GM04504 (cell line): ENCODE measurements at regions not wholly inside any gene's neighbourhood (a gene's known extent, or its start where the extent isn't known, plus 50 kb on each side); places are given as distances from the start of the nearest gene placed in this dataset.
A peak's percentile ranks its signal among the peaks of the same experiment; 100 is the strongest.
"Not testable (repeated sequence)": the region's sequence is repeated elsewhere in the genome, so short reads cannot be mapped to it uniquely, and the experiment has no call there.

Source experiments
- DNase-seq: peaks from one replicate; pipeline ENCODE4 v3.0.0-alpha.2; 2012; ENCODE audit warnings: low read depth

DNA sequence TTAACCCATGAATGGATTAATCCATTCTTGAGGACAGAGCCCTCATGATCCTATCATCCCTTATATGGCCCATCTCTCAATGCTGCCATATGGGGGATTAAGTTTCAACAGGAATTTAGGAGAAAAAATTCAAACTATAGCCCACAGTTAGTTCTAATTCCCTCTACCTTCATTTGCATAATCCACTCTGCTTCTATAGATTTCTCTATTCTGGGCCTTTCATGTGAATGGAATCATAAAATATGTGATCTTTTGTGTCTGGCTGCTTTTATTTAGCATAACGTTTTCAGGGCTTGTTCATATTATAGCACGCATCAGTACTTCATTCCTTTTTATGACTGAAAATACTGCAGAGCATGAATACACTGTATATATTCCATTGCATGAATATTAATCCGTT, 55.4 kb downstream of the CTSL start:
- no peak for DNase-seq

DNA sequence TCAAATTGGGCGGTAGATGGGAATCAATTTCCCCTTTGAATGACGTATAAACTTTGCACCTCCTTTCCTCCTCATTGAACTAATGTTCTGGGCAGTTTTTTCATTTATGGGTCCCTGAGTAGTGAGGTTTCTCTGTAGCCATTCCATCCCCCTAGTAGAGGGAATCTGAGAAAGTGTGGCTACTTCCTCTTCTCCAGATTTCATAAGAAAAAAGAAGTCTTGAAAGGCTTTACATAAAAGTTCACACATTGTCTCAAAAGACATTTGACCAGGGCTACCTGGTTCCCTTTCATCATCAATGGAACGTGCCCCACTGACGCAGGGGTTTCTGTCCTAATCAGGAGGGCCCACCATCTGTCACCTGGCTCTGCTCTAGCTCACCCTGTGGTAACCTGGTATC, 57.3 kb downstream of the CTSL start:
- no peak for DNase-seq

DNA sequence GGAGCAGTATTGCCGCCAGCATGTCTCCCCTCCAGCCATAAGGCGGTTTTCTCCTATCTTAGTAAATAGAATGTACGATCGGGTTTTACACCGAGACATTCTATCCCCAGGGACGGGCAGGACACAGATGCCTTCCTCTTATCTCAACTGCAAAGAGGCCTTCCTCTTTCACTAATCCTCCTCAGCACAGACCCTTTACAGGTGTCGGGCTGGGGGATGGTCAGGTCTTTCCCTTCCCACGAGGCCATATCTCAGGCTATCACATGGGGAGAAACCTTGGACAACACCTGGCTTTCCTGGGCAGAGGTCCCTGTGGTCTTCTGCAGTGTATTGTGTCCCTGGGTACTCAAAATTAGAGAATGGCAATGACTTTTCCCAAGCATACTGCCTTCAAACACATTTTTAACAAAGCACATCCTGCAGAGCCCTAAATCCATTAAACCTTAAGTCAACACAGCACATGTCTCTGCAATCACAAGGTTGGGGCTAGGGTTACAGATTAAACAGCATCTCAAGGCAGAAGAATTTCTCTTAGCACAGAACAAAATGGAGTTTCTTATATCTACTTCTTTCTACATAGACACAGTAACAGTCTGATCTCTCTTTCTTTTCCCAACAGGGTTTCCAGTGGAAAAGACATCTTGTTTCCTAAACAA, 59.5 kb downstream of the CTSL start:
- not testable (repeated sequence) for DNase-seq

DNA sequence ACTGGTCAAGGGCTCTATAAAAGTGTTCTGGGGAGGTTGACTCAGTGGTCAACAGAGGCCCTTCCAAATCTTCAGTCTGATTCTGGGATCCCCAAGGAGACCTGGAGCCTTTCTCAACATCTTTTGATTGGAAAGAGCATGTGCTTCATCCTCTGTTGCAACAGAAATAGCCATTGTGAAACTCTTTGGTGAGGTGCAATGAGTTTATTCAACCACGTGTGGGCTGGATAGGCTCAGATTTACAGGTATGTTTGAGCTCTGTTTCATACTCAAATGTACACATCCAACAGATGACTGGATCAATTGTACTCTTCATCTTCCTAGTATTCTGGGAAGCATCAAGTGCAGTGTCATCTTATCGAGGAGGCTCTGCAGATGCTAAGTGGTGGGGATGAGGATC, 60.5 kb downstream of the CTSL start:
- DNase-seq = no peak

DNA sequence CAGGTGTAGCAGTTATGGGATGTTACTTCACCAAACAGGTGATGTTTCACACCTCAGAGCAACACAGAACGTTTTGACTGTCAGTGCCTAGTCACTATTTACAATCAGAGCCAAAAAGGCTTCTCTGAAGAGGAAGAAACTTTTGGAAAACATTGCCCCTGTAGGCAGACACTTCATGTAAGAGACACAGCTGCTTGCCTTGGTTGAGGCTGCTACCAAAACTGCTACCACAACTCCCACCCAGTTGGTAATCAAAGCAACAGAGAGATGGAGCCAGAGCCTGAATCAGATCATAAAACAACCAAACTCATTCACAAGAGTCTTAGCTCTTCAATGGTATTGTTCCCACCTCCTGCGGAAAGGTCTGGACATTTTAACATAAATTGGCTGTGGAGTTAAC, 61.0 kb downstream of the CTSL start:
- no peak for DNase-seq

DNA sequence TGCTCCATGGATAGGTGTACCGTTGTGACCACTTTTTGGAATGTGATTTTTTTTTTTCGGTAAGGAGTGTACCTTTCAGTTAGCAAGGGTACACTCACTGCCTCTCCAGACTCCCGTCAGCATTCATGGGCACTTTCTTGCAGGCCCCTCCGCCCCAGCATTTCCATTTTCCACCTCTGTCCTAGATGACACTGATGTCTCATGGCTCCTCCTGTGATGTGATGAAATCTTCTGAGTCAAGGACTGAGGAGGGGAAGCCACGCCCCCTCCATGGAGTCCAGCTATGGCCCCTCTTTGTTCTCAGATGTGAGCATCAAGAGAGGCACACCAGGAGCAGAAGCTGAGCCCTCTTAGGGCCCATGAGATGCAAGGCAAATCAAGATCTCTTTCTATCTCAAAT, 61.8 kb downstream of the CTSL start:
- no peak for DNase-seq

DNA sequence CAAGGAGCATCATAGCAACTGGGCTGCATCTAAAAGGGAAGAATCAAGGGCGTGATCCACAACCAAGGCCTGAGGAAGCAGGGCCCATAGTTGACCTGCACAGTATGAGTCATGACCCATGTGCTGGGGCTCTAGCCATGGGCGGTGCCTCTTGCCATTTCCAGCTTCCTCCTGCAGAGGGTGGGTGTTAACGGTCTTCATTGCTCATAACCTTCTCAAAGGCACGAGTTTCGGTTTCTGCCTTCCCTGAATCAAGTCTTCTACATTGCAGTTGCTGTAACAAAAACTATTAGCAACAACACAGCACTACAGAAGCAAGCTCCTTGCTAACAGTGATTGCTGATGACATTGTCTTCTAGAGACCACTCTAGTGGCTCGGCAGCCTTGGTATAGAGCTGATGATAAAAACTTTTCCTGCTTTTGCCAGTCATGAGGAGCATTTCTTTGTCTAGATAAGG, 66.9 kb downstream of the CTSL start:
- DNase-seq = peak; percentile 36

DNA sequence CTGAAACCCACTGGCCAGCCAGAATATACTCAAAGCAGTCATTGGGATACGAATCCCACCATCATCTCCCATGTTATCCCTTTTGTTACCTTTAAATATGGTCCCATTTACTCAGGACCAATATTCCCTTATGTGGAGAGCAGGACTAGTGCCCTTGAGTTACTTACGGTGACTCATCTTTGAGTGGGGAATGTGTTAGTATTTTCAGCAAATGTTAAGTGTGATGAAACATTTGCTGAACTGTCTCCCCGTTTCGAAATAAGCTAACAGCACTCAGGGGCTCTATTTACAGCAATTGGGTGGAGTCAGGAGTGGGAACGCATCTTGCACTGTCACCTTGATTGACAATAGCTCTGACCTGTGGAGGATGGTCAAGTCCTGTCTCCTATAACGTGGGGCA, 67.4 kb downstream of the CTSL start:
- peak; percentile 67 for DNase-seq

DNA sequence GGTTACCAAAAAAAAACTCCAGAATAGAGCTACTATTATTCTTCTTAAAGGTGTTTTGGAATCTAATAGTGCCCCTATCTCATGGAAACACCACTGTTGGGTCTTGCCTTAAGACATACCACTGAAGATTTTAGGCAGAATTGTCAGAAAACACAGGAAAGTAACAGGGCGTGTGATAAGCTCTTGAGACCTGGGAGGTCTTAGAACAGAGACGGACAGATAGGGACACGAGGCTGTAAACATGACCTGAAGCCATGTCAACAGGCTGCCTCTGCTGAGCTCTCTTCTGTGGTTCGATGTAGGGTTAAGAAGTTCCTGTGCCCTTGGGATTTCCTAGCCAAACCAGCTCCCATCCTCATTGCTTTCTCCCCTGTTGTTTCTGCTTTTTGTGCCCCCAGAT, 69.3 kb downstream of the CTSL start:
- no peak for DNase-seq

DNA sequence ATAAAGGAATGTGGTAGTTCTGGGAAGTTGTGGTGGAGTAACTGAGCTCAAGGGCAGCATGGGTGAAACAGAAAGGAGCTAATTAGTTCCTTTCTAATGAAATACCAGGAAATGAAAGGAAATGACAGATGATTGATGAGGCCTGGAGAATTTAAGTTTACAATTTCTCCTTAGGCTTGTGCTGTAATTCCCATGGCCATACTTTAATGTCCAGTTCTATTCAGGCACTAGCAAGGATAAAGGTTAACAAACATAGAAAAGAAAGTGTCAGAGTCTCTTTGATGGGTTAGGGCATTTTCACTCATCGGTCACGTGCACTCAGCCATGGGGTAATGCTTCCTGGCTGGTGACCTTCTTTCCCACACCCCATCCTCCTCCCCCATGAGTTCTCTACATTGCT, 70.3 kb downstream of the CTSL start:
- no peak for DNase-seq

DNA sequence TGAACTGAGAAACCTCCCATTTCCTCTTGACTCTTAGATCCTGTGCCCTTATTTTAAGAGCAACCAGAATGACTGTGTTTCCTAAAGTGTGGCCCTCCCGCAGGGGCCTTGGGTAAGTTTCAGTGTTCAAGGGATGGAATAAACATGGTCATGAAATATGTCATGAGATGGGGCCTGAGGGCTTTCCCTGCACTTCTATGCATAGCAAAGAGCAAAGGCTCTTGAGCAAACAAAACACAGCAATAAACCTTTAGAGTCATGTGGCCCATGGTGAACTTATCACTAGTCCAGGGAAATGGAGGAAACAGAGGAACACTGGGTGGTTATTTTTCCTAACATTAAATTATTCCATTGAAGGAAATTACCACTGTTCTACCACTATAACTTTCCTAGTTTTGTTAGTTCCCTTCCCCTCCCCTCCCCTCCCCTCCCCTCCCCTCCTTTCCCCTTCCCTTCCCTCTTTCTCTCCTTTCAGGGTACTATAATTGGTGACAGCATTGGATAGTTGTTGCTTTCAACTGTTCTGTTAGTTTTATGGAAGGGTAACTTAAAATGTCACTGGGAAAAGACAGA, 72.4 kb downstream of the CTSL start:
- DNase-seq = no peak

DNA sequence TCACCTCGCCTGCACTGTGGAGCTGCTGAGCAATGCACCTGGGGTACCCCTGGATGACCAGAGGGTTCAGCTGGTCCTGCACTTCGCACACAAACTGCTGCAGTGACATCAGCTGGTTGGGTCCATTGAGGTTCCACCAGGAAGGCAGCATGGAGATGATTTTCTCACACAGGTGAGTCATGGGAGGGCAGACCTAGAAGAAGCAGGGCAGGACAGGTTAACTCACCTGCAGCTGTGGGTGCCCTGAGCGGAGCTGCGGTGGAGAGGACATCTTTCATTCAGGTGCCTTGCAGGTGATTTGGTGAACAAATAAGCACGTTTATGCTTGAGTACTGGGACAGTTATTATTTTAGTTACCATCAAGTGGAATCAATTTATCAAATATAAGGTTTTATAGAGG, 73.6 kb downstream of the CTSL start:
- DNase-seq = no peak

DNA sequence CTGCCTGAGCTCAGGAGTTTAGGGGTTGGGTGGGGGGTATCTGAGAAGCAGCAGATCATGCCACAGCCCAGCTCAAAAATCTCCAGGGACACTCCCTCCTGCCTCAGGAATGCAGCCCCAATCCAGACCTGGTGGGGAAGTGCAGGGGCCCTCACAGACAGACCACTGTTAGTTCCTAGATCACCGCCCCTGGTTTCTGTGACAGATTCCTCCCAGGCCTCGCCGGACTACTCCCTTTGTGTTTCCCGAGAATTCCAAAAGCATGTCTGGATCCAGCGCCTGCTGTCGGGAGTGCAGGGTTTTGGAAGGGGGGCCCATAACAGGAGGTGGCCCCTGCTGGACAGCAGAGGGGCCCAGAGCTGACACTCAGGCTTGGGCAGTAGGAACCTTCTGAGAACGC, 74.5 kb downstream of the CTSL start:
- DNase-seq = no peak

DNA sequence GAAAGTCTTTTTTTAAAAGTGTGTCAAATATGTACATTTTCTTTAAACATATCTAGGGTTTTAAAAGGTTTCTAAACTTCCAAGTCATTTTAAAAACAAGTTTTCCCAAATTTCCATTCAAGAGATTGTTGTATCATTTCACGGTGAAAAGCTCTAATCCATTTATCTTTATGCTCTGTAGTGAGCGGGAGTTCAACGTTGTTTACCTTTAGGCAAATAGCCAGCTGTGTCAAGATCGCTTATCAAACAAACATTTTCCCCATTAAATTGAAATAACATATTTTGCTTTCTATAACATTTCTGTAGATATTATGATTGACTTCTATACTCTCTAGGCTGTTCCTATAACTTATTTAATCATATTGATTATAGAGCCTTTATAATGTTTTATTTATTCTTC, 75.1 kb downstream of the CTSL start:
- DNase-seq = no peak

DNA sequence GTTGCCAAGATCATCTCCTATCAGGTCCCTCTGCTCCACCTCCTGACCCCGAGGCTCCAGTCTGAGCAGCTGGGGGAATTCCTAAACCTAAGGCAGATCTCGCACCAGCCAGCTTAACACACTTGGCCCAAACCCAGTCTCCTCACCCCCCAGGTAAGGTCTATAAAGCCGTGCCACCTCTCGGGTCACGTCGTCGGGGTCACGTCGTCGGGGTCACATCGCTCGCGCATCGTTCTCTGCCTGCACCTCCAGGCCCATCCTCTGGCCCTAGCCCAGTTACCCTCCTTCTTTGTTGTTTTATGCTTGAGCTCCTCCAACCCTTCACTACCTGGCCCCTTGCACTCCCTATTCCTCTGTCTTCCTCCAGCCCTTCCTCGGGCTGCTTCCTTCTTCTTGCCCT, 77.2 kb downstream of the CTSL start:
- no peak for DNase-seq

DNA sequence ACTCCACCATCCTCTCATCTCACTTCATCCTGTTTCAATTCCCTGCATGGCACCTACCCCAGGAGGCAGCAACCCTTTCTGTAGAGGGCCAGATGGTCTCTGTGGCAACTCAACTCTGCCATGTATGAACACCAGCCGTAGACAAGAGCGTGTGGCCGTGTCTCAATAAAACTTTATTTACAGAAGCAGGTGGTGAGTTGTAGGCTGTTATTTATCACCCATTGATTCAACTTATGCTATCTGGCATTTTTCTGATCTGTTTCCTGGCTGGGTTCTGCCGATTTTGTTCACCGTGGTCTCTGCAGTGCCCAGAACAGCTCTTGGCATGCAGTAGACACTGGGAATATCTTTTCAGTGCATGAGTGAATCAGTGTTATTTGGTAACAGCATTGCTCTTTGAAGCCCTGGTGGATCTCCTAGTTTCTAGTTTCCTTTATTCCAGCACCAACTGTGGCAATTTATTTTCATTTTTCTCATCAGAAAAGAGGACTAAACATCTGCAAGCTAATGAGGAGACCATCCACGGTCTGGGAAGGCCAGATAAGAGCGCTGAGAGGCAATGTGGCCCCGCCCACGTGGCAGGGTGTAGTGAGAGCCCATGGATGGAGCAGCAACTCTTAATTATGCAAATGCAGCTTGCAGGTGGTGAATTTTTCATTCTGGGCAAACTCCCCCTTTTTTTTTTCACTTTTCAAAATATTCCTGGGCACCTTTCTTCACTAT, 77.9 kb downstream of the CTSL start:
- no peak for DNase-seq

DNA sequence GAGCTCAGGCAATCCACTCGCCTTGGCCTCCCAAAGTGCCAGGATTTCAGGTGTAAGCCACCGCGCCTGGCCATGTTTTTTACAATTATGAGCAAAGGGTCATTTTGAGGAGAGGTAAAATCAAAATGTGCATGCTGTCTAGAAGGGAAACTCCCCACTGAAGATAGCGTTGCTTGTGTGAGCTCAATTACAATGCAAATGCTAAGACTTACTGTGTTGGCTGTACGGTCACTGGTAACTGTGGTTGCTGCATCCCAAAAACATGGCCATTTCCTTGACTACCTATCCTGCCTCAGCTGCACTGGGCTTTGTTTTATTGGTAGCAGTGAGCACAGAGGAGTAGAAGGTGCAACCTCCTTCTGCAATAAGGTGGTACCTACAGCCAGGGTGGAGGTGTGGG, 77.4 kb upstream of the SPATA31E1 start:
- DNase-seq = no peak

DNA sequence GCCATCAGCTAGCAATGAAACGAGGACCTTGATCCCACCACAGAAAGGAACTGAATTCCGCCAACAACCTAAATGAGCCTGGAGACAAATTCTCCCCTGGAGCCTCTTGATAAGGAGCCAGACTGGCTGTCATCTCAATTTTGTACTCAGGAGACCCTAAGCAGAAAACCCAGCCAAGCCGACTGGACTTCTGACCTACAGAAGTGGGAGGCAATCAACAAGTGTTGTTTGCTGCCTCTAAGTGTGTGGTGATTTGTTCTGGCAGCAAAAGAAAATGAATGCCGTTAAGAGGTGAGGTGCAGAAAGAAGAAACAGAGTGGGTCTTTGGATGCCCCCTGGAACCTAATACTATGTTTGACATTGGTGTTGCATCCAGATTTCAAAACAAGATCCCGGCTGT, 72.7 kb upstream of the SPATA31E1 start:
- no peak for DNase-seq

DNA sequence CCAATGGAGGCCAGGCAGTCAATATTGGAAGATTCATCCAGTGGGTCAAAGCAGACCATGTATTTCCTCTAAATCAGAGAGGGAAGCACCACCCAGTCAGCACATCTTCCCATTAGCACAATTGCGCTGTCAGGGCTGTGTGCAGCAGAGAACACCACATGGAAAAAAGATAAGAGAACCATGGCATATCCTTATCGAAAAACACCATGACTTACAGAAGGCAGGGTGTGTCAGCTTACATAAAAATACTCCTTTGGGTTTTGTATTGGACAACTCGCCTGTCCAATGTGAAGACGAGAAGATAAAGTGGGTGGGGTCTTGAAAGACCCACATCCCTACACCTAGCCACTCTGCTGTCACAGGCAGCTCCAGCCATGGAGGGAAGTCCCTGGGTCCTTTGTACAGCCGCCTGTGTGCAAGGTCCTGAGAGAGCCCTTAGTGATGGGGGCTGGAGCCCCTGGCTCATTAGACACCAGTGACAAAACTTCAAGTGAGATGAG, 71.9 kb upstream of the SPATA31E1 start:
- DNase-seq = no peak

DNA sequence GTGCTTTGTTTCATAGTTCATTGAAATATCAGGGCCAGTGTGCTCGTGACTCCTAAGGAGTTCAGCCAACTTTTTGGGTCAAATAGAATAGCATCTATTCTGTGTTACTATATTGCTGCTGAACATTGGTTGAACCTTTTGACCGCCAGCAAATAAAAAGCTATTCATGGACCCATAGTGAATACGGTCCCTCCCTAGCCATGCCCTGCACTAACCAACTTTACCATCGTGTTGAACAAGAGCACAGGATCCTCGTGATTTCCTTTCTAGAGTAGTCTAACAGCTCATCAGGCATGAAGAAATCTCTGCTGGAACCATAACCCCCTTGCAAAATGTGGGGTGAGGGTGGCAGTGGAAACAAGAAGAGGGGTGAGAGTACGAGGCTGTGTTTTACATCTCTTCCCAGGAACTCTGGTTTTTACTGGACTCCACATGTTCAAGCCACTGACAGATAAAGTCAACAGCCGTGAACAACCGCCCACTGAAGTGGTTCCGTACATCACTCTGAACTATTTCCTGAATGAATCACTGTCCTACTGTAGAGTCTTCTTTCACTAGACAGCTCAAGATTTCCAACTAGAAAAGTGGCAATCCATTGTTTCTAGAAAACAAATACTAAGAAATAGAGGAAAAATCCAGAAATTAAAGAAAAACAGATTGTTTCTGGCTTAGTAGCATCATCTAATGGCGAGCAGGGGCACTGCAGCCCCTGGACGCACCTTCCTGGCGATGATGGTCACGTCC, 70.1 kb upstream of the SPATA31E1 start:
- DNase-seq = no peak

DNA sequence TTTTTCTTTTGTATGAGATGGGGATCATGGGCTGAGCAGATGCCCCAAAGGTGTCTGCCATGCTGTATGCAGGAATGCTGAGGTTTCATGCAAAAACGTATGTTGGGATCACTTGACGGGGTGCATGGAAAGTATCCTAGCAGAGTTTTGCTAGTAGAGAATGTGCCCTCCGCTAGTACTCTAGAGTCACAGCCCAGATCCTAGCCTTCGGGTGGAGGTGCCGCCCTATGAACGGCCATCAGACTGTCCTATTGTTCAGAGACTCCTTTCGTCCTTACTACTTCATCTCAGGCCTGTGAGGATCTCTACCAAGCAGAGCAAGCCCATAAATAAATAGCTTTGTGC, 69.6 kb upstream of the SPATA31E1 start:
- DNase-seq = no peak

DNA sequence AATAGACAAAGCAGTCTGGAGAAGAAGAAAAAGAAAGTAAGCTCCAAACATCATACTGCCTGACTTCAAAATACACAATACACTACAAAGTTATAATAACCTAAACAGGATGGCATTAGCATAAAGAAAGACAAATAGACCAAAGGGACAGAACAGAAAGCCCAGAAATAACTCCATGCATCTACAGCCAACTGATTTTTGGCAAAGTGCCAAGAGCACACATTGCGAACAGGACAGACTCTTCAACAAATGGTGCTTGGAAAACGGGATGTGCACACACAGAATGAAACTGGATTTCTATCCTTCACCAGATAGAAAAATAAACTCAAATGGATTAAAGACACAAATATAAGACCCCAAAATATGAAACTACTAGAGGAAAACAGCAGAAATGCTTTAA, 66.6 kb upstream of the SPATA31E1 start:
- no peak for DNase-seq

DNA sequence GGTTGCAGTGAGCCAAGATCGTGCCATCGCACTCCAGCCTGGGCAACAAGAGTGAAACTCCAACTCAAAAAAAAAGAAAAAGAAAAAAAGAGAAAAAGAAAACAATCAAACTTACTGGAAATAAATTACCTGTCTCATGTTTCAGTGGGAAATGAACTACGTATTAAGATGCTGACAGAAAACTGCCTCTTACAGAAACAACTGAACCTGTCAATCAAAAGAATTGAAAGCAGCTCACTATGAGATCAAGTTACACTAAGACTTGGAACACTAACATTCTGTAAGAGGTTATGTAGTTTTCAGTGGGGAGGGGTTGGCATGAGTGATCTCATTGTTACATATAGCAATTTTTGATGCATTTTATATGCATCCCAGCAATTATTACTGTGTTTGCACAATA, 64.4 kb upstream of the SPATA31E1 start:
- DNase-seq = no peak
